Occipital lobe (tissue), 1 donor: ENCODE measurements at regions not wholly inside any gene's neighbourhood (a gene's known extent, or its start where the extent isn't known, plus 50 kb on each side); places are given as distances from the start of the nearest gene placed in this dataset.

Experiments
- DNase-seq: peaks from one replicate; lab custom pipeline; 2025; lab: John Stamatoyannopoulos, UW

DNA sequence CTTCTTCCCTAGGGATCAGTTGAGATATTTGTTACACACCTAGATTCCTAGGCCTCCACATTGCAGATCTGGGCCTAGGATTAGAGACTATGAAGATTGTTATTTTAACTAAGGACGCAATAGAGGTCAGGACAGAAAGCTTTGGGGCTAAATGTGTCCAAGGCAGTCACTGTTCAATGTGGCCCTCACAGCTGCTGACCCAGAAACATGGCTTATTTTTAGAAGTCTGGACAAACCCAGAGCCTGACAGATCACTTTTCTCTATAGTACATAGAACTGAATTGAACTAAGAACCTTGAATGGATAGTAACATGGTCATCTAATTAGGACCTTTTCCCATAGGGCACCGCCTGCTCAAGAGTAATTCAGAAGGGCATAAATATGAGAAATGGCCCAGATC is 146.6 kb upstream of the AUTS2 start:
- no peak for DNase-seq

DNA sequence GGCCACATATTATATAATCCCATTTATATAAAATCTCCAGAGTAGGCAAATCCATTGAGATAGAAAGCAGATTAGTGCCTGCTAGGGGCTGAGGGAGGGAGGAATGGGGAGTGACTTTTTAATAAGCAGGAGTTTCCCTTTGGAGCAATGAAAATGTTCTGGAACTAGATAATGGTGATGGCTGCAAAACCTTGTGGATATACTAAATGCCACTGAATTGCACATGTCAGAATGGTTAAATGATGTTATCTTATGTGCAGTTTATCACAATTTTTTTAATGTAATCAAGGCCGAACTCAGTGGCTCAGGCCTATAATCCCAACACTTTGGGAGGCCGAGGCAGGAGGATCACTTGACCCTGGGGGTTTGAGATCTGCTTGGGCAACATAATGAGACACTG is 145.5 kb upstream of the AUTS2 start:
- DNase-seq, result no peak

DNA sequence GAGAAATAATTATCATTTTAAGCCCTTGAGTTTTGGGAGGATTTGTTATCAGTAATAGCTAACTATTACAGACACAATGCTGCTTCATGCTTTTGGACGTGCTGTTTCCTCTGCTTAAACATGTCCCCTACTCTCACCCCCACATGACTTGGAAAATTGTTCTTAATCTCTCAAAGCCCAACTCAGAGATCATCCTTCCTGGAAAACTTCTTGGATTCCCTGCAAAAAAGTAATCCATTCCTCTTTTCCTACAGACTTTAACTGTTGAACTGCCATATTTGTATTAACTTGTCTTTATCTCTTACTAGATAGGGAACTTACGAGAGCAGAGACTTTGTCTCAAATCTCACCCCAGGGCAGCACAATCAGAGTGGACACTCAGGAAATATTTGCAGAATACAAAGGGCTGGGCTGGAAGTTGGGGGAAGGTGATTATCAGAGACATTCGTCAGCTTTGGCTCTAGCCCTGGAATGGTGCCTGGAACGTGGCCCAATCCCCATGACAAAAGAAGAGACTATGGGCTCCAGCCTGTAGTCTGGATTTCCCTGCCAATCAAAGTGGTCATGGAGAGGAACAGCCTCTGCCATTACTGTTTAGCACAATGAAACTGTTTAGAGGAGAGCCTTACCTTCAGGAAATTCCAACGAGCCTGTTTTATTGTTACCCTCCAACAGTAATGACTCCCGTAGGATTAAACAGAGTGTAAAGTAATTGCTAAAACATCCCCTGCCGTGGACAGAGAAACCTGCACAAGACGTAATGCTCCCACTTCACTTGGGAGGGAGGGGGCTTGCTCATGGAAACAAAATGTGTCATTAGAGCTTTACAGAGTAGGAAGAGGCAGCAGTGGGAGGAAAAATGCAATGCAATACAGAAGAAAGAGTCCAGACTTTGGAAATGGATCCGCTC is 140.4 kb upstream of the AUTS2 start:
- DNase-seq, result no peak

DNA sequence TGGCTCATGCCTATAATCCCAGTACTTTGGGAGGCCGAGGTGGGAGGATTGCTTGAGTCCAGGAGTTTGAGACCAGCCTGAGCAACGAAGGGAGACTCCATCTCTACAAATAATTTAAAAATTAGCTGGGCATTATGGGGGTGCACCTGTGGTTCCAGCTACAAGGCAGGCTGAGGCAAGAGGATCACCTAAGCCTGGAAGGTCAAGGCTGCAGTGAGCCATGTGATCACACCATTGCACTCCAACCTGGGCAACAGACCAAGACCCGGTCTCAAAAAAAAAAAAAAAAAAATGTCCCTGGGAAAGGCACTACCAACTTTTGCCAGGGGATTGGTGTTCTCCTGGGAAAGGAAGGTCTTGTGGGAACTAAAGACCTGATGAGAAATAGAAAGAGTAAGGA is 134.2 kb upstream of the AUTS2 start:
- DNase-seq, result no peak

DNA sequence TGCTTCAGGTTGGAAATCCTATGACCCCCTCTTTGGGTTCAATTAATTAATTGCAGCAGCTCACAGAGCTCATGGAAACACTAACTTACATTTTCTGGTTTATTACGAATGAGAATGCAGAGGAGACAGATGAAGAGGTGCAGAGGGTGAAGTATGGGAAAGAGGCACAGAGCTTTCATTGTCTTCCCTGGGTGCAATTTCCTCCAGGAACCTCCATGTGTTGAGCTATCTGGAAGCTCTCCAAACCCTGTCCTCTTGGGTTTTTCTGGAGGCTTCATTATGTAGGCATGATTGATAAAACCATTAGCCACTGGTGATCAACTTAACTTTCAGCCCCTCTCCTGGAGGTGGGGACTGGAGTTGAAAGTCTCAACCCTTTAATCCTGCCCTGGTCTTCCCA is 133.0 kb upstream of the AUTS2 start:
- DNase-seq, result no peak

DNA sequence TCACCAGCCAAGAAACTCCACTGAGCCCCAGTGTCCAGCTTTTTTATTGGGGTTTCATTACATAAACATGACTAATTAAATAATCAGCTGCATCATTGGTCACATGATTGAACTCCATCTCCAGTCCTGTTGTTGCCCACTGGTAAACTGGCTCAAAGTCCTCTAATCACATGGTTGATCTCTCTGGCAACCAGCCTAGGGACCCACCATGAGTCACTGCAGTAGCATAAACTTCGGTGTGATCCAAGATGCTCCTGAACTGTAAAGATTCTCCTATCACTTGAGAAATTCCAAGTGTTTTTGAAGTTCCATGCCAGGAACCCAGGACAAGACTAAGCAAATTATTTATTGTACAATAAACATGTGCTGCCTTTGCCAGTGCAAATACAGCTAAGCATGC is 130.4 kb upstream of the AUTS2 start:
- no peak for DNase-seq

DNA sequence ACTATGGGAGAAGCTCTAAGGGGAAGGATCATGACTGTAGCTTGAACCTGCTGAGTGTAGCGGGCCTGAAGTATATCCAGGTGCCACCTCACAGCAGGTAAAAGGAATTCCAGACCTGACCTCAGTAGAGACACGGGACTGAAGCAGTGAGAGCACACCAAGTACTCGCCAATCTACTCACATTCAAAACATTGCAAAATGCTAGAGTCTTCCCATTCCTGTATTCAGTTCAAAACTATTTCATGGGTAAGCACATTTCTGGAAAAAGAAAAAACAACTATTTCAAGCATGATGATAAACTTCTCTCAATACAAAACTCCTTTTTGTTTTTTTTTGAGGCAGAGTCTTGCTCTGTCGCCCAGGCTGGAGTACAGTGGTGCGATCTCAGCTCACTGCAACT is 121.9 kb upstream of the AUTS2 start:
- DNase-seq, result no peak

DNA sequence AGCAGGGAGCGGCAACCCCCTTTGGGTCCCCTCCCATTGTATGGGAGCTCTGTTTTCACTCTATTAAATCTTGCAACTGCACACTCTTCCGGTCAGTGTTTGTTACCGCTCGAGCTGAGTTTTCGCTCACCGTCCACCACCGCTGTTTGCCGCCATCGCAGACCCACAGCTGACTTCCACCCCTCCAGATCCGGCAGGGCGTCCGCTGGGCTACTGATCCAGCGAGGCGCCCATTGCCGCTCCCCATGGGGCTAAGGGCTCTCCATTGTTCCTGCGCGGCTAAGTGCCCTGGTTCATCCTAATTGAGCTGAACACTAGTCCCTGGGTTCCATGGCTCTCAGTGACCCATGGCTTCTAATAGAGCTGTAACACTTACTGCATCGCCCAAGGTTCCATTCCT is 115.6 kb upstream of the AUTS2 start:
- DNase-seq, result no peak

DNA sequence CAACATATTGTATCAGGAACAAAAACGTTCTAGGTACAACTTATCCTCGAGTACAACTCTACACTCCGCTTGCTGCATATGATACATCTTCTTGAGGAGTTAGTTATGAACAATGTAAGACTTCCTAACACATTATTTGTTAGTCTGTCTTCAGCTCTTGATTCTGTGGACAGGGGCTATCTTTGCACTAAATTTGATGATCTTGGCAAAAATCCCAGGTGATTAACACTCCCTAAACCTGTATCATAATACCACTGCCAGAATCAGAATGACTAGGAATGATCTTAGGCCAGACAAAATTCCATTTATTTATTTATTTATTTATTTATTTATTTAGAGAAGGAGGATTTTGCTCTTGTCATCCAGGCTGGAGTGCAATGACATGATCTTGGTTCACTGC is 108.7 kb upstream of the AUTS2 start:
- DNase-seq, result no peak

DNA sequence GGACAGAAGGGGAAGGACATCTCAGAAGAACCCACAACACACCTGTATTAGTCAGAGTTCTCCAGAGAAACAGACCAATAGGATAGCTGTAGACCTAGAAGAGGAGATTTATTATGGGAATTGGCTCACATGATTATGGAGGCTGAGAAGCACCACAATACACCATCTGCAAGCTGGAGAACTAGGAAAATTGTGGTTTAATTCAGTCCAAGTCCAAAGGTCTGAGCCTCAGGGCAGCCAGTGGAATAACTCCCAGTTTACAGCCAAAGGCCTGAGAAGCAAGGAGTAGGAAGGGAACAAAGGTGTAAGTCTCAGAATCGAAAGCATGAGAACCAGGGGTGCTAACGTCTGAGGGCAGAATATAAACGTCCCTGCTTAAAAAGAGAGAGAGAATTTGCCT is 99.6 kb upstream of the AUTS2 start:
- DNase-seq, result no peak

DNA sequence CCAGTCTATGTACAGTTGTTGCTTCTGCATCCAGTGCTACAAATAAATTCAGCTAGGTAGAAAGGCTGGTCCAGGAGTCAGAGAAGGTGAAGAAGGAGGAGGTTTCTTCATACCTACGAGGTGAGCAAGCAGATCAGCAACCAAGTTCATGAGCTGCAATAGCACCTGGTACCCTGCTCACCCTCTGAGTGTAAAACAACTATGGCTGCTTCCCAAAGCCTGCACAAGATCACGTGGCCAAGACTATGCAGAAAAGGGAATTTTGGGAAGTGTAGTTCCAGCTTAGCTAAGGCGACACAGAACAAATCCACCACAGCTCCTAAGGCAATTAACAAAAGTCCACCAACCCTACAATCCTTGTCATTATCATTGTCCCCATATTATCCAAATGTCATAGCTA is 95.9 kb upstream of the AUTS2 start:
- DNase-seq, result no peak

DNA sequence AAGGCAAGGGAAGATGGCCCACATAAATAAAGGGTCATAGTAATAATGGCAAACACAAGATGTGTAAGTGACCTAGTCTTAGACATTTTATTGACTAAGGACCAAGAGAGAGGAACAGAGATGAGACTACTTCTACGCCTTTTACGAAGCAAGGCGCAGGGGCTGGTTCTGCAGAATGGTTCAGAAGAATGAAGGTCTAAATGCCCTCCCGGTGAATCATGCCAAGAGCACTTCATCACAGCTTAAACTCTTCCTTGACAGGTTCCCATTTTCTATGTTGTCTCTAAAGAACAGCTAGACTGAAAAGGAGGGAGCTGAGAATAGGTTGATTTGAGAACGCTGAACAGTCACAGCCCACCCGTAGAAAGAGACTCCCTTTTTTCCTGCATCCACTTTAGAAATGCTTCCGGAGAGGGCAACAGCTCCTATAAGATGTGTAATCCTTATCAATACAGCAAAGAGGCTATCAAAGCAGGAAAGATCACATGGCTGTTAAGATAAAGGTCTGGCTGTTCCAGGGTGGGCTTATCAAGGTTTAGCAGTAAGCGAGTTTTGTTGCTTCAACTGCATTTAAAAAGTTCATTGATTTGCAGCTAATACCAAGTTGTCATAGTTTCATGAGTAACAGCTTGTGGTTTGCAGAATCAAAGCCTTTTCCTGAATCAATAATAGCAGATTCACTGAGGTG is 93.4 kb upstream of the AUTS2 start:
- no peak for DNase-seq

DNA sequence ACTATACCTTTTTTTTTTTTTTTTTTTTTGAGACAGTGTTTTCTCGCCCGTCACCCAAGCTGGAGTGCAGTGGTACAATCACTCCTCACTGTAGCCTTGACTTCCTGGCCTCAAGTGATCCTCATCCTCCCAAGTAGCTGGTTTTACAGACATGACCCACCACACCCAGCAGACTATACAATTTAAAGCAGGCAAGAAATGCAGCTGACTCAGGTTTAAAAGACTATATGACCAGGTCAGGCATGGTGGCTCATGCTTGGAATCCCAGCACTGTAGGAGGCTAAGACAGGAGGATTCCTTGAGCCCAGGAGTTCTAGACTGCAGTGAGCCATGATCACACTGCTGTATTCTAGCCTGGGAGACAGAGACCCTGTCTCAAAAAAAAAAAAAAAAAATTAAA is 89.5 kb upstream of the AUTS2 start:
- no peak for DNase-seq

DNA sequence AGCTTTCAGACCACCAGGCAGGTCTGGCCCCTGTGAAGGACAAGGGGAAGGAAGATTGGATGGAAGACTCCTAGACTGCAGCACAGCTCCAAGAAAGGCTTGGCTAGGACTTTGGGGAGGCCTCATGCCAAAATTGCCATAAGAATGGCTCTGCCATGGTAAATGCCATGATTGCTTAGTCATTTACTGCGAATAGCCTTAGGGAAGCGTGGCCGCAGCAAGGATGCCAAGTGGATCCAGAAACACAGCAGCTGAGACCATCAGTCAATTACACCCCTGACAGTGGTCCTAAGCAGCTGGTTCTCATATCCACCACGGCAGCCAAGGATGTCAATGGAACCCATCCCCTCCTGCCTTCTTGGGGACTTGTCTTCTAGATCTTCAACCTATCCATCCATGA is 88.2 kb upstream of the AUTS2 start:
- no peak for DNase-seq

DNA sequence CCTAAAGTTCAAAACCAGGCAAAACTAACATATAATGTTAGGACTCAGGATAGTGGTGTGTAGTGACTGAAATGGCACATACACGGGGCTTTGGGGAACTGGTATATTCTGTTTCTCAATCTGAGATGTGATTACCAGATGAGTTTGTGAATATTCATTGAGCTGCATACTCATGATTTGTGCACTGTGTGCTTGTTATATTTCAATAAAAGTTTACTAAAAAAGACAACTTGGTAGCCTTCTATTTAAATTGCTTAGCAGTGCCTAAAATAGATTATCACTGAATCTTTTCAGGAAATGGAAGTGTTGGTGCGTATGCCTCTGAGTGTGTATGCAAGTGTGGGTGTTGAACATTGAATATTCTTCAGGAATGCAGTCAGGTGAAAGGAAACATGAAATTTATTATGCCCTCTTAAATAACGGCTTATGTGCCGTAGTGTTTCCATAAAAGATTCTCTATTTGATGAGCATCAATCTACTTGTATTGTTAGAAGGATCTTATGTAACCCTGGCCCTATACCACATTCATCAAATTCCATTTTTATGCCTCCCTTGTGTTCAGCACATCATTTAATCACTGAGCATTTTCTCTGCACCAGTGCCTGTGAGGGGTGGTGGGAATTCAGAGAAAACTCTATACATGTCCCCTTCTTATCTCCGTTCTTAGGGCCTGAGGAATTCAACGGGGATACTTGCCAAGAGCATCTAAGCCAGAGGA is 82.6 kb upstream of the AUTS2 start:
- DNase-seq, result no peak

DNA sequence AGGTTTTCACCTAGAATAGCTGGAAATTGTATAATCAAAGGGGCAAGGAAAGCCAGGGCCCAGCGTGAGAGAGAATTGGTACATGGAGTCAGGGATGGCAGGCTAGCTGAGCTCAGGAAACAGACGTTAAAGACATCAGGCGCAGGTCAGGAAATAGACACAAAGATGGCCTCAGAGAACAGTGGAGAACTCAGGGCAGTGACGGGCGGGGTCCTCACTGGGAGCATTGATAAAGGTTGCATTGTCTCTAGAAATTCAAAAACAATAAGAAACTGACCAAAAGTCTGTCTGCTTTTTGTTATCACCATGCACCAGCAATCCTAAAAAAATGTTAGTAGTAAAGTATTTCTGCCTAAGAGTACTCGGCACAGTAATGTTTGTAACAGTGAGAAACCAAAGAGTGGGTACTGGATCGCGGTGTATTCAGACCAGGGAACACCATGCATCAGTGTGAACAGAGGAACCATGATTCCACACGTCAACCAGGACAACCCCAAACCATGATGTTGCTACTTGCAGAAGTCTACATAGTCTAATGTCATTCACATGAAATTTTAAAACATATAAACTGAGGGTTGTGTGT is 81.9 kb upstream of the AUTS2 start:
- no peak for DNase-seq

DNA sequence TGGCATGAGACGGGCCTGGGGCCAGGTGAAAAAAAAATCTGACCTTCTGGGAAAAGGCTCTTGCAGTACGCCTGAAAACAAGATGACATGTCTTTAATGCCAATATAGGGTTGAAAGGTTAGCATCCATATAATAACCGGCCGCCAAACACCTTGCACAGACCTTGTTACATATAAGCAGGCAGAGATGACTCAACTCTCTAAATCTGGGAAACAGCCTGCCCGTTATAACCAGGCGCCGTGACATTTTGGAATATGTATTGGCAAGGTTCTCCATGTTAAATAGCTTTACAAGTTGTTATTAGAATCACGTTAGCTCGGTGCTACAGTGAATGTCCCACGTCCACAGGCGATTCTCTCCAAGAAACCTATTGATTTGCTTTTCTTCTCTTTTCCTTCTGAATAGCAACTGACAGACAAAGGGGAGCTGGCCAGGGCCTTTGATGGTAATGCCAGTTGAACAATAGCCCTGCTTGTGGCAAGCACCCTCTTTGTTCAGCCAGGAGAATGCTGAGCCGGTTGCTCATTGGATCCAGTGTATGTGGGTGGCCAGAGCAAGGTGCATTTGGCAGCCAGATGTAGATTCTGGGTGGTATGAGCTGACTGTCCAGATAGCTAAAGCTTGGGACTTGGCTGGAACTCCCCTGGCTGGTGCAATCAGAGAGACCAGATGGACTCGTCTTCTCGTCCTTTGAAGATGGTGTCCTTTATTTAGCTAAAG is 80.1 kb upstream of the AUTS2 start:
- DNase-seq, result peak; percentile 16

DNA sequence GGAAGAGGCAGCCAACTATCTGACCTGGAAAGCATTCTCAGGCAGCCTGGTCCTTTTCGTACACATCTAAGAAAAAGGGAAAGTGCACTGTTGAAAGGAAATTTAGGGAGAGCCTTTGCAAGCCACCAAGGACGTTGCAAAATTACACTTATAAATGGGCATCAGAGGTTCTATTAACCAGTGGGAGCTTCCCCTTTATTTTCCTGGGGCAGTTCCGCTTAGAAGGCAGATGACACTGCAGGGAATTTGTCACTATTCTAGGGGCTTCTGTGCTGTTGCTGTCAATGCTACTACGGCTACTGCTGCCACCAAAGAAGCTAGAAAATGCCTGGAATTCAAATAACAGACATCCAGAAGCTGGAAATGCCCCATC is 79.6 kb upstream of the AUTS2 start:
- no peak for DNase-seq

DNA sequence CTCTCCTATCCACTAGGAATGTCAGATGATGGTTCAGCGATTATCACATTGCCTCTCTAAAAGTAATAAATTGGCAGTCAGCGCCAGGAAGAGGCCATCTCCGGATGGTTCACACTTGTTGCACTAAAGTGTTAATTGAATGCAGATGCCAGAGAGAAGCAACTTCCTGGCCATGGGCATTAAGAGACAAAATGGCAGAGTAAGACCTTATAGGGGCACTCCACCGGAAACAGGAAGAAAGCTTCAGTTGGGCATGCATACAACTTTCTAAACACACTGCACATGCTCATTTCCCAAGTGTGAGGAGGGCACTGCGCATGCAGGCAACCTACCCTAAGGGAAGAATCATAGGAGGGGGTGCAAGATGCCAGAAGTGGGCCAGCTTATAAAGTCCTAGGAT is 71.7 kb upstream of the AUTS2 start:
- DNase-seq, result no peak

DNA sequence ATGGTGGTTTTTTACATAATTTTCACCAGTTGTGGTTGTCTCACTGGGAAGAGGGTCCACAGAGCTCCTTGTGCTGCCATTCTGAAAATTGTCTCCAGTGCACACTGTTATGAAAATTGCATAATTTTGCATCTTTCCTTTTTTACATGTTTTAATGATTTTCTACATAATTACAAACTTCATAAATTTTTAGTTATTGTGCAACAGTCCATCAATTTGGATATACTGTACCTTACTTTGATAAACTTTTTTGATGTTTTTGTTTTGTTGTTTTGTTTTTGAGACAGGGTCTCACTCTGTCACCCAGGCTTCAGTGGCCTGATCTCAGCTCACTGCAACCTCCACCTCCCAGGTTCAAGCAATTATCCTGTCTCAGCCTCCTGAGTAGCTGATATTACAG is 70.6 kb upstream of the AUTS2 start:
- no peak for DNase-seq

DNA sequence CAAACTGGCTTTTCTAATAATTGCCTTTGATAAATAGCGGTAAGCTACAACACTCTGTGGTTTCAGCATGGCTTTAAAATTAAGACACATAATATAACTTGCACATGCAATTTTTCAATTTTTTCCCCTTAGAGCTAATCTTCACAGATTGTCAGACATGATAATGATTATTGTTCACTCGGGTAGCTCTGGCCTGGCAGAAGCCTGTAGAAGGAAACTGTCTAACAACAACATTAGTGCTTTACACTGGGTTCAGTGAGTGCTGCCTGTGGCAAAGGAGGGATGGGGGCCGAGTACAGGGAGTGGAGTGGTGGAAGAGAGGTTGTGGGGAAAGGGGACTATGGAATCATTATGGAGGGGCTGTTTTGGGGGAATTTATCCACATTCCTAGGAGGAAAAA is 67.2 kb upstream of the AUTS2 start:
- DNase-seq, result no peak
